WTC11 (cell line): ENCODE measurements at regions not wholly inside any gene's neighbourhood (a gene's known extent, or its start where the extent isn't known, plus 50 kb on each side); places are given as distances from the start of the nearest gene placed in this dataset.

Experiments
- ATAC-seq: fragments of 200-7000 bp; cut with Tn5 transposase; 2 replicates; pipeline ENCODE4 v1.10.0; 2021; ENCODE audit warnings: mild to moderate bottlenecking, moderate library complexity
- CTCF ChIA-PET: fragments of 300-600 bp; sonication (Branson Sonifier 250); formaldehyde crosslinking; loops from one replicate; lab custom pipeline; 2021; ENCODE audit warnings: antibody characterized with exemption; lab: Charles Lee
- POLR2A ChIA-PET: fragments of 350-600 bp; sonication (Branson Sonifier 250); formaldehyde crosslinking; loops from one replicate; lab custom pipeline; 2021; ENCODE audit warnings: antibody characterized with exemption; lab: Charles Lee
- DNase-seq: peaks from one replicate; pipeline ENCODE4 v3.0.0; 2021; ENCODE audit warnings: low spot score
- H3K27ac Mint-ChIP-seq: 2 replicates; pipeline ENCODE4 v1.8.0; 2021; ENCODE audit warnings: mixed read lengths
- H3K27me3 Mint-ChIP-seq: 2 replicates; pipeline ENCODE4 v1.8.0; 2021; ENCODE audit warnings: low read depth, mild to moderate bottlenecking, moderate library complexity, mixed read lengths
- H3K36me3 Mint-ChIP-seq: 2 replicates; pipeline ENCODE4 v1.8.0; 2021; ENCODE audit warnings: mixed read lengths
- H3K4me1 Mint-ChIP-seq: 2 replicates; pipeline ENCODE4 v1.8.0; 2022; ENCODE audit warnings: mixed read lengths
- H3K4me3 Mint-ChIP-seq: 2 replicates; pipeline ENCODE4 v1.8.0; 2021; ENCODE audit warnings: mild to moderate bottlenecking, moderate library complexity, mixed read lengths
- H3K9me3 Mint-ChIP-seq: 2 replicates; pipeline ENCODE4 v1.8.0; 2021; ENCODE audit warnings: mixed read lengths
- ESRRA ChIP-seq: sonication (generic); formaldehyde crosslinking; IDR thresholded peaks from 2 replicates; pipeline ENCODE4 v1.8.1; 2022; ENCODE audit warnings: mild to moderate bottlenecking, missing genetic modification reagents, borderline replicate concordance
- FOXP1 ChIP-seq: sonication (generic); formaldehyde crosslinking; IDR thresholded peaks from 2 replicates; pipeline ENCODE4 v1.8.0; 2022; ENCODE audit warnings: missing genetic modification reagents, mild to moderate bottlenecking, moderate library complexity, borderline replicate concordance
- MYBL2 ChIP-seq: sonication (generic); formaldehyde crosslinking; IDR thresholded peaks from 2 replicates; pipeline ENCODE4 v1.8.1; 2023; ENCODE audit warnings: mild to moderate bottlenecking, moderate library complexity, missing genetic modification reagents
- NFYB ChIP-seq: sonication (generic); formaldehyde crosslinking; conservative IDR thresholded peaks from 2 replicates; pipeline ENCODE4 v1.8.0; 2022; ENCODE audit warnings: low read depth, missing genetic modification reagents
- SOX15 ChIP-seq: fragments of 250-450 bp; sonication (Bioruptor Pico); IDR thresholded peaks from 2 replicates; pipeline ENCODE4 v1.9.0; 2021; ENCODE audit warnings: mild to moderate bottlenecking
- TEAD1 ChIP-seq: sonication (generic); formaldehyde crosslinking; IDR thresholded peaks from 2 replicates; pipeline ENCODE4 v1.8.0; 2022; ENCODE audit warnings: mild to moderate bottlenecking, missing genetic modification reagents
- ZNF219 ChIP-seq: sonication (generic); formaldehyde crosslinking; IDR thresholded peaks from 2 replicates; pipeline ENCODE4 v1.8.0; 2023; ENCODE audit warnings: missing genetic modification reagents, mild to moderate bottlenecking, borderline replicate concordance
- ZNF423 ChIP-seq: fragments of 250-450 bp; sonication (Bioruptor Pico); IDR thresholded peaks from 2 replicates; pipeline ENCODE4 v2.1.2; 2022; ENCODE audit warnings: mild to moderate bottlenecking, moderate library complexity
- TF ChIP-seq, protein P1 (sequence below): fragments of 250-450 bp; sonication (Bioruptor Pico); conservative IDR thresholded peaks from 2 replicates; pipeline ENCODE4 v1.9.0; 2021; ENCODE audit warnings: mild to moderate bottlenecking
- TF ChIP-seq, protein P2 (sequence below): sonication (generic); formaldehyde crosslinking; IDR thresholded peaks from 2 replicates; pipeline ENCODE4 v1.8.1; 2023; ENCODE audit warnings: mild to moderate bottlenecking, missing genetic modification reagents, moderate library complexity
- TF ChIP-seq, protein P3 (sequence below): sonication (generic); formaldehyde crosslinking; conservative IDR thresholded peaks from 2 replicates; pipeline ENCODE4 v1.8.1; 2023; ENCODE audit warnings: mild to moderate bottlenecking, low read depth, missing genetic modification reagents, moderate library complexity
- TF ChIP-seq, protein P4 (sequence below): sonication (generic); formaldehyde crosslinking; IDR thresholded peaks from 2 replicates; pipeline ENCODE4 v1.8.1; 2023; ENCODE audit warnings: mild to moderate bottlenecking, missing genetic modification reagents
- TF ChIP-seq, protein P5 (sequence below): sonication (generic); formaldehyde crosslinking; IDR thresholded peaks from 2 replicates; pipeline ENCODE4 v1.8.1; 2023; ENCODE audit warnings: mild to moderate bottlenecking, missing genetic modification reagents
- TF ChIP-seq, protein P6 (sequence below): sonication (generic); formaldehyde crosslinking; IDR thresholded peaks from 2 replicates; pipeline ENCODE4 v1.8.1; 2023; ENCODE audit warnings: mild to moderate bottlenecking, moderate library complexity, missing genetic modification reagents
- TF ChIP-seq, protein P7 (sequence below): sonication (generic); formaldehyde crosslinking; IDR thresholded peaks from 2 replicates; pipeline ENCODE4 v1.8.0; 2022; ENCODE audit warnings: mild to moderate bottlenecking, missing genetic modification reagents

DNA sequence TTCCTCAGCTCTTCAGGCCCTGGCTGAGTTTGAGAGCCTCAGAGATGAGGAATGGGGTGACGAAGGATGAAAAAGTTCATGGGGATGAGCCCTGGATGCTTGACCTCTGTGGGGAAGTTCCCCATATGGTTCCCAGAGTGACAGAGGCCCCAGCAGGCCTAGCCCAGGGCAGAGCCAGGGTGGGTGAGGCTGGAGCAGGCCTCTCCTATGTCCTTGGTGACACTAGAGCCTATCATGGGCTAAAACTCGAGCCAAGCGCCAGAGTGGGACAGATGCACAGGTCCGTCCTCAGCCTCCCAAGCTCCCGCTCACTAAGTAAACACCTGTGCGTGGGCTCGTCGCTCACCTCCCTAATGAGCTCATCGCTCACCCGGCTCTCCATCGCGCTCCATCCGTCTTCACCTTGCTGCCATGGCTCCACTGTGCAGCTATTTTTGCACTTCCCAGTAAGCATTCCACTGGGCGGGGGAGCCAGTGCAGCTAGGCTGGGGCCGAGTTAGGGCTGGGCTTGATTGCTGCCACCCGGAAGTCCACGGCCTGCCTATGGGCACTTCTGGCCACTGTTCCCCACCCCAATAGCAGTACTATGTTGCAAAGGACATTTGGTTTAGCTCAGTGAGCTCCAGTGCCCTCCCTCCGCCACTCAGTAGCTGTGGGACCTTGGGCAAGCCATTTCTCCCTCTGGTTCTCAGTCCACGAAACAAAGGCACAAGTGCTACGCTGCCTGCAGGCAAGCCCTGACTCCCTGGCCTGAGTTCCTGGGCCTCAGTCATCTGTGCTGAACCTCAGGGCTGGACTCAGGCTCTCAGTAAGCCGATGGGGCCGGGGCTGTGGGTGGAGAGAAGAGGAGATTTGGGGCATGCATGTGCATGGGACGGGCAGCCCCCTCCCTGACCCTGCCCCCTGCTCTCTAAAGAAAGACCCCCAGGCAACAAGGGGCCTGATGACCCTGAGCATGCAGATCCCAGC lies 117.3 kb upstream of the PCBD1 start:
- H3K27ac Mint-ChIP-seq, result no peak overlapping the region
- H3K36me3 Mint-ChIP-seq, result no peaks in the 10 kb centered on the region
- CTCF ChIA-PET, result interaction anchor here (1.0 kb wide), 1 partner anchor 102 kb away, joined by 3 read pairs; no protein-coding TSS in a partner anchor
- no peak for TF ChIP-seq ZNF219 (CRISPR knock-in tag)
- TF ChIP-seq, protein P1, sequence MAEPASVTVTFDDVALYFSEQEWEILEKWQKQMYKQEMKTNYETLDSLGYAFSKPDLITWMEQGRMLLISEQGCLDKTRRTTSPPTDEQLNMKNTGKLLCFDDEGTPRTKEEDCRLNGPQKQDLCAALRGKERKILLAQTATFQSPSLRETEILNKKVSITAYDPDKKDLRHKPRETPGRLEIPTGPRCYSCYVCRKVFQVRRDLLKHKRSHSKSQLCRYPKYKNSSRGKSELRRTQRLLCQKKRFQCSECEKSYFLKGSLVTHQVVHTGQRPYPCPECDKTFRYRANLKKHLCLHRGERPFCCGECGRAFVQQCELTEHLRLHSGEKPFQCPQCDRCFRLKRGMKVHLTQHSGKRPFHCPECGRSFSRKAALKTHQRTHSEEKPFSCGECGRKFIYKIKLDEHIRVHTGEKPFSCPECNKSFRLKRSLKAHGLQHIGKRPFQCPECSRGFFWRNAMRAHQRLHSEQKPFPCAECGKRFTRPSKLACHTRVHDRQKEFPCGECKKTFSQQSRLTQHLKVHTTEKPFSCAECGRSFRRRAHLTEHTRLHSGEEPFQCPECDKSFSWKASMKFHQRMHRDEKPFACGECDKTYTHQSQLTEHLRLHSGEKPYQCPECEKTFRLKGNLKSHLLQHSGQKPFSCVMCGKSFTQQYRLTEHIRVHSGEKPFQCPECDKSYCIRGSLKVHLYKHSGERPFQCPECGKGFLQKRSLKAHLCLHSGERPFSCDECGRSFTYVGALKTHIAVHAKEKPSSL (CRISPR knock-in tag), result no peak
- no peaks in the 10 kb centered on the region; the same call in 1 of the 2 replicates for H3K27me3 Mint-ChIP-seq
- peaks cover 2% of the 10 kb centered on the region for H3K9me3 Mint-ChIP-seq
- no peak overlapping the region for H3K4me3 Mint-ChIP-seq
- POLR2A ChIA-PET, result no interaction called here
- DNase-seq (no peak), ATAC-seq (no peak)
- H3K4me1 Mint-ChIP-seq, result peaks cover 8% of the 10 kb centered on the region

DNA sequence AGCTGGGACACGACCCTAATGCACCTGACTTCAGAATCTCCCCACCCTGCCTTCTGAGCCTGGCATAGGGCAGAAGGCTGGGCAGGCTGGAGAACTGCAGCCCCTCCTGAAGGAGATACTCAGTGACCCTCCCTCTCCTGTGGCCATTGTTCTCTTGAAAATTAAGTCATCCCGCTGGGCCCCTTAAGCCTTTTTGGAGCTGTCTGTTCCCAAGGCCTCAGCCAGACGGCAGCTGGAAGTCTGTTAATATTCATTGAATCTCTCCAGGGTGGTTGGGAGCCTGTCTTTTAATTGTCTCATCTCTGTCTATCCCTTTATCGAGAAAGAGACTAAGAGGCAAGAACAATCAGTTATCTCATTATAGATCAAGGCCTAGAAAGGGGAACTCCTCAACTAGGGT lies 118.1 kb upstream of the PCBD1 start:
- Mint-ChIP-seq H3K36me3 (no peaks in the 10 kb centered on the region), H3K9me3 (no peaks in the 10 kb centered on the region), H3K4me1 (peaks cover 12% of the 10 kb centered on the region), H3K27me3 (no peaks in the 10 kb centered on the region), H3K4me3 (no peak overlapping the region), H3K27ac (no peak overlapping the region)
- TF ChIP-seq, protein P2, sequence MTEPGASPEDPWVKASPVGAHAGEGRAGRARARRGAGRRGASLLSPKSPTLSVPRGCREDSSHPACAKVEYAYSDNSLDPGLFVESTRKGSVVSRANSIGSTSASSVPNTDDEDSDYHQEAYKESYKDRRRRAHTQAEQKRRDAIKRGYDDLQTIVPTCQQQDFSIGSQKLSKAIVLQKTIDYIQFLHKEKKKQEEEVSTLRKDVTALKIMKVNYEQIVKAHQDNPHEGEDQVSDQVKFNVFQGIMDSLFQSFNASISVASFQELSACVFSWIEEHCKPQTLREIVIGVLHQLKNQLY (CRISPR knock-in tag), result no peak
- TF ChIP-seq, protein P3, sequence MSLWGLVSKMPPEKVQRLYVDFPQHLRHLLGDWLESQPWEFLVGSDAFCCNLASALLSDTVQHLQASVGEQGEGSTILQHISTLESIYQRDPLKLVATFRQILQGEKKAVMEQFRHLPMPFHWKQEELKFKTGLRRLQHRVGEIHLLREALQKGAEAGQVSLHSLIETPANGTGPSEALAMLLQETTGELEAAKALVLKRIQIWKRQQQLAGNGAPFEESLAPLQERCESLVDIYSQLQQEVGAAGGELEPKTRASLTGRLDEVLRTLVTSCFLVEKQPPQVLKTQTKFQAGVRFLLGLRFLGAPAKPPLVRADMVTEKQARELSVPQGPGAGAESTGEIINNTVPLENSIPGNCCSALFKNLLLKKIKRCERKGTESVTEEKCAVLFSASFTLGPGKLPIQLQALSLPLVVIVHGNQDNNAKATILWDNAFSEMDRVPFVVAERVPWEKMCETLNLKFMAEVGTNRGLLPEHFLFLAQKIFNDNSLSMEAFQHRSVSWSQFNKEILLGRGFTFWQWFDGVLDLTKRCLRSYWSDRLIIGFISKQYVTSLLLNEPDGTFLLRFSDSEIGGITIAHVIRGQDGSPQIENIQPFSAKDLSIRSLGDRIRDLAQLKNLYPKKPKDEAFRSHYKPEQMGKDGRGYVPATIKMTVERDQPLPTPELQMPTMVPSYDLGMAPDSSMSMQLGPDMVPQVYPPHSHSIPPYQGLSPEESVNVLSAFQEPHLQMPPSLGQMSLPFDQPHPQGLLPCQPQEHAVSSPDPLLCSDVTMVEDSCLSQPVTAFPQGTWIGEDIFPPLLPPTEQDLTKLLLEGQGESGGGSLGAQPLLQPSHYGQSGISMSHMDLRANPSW (CRISPR knock-in tag), result no peak
- TF ChIP-seq ZNF423 (CRISPR knock-in tag) (peak; percentile 78), SOX15 (CRISPR knock-in tag) (no peak)
- CTCF ChIA-PET, result interaction anchor here (1.0 kb wide), 1 partner anchor 103 kb away, joined by 3 read pairs; no protein-coding TSS in a partner anchor
- ATAC-seq, result peak; percentile 67
- DNase-seq, result no peak
- POLR2A ChIA-PET, result no interaction called here

DNA sequence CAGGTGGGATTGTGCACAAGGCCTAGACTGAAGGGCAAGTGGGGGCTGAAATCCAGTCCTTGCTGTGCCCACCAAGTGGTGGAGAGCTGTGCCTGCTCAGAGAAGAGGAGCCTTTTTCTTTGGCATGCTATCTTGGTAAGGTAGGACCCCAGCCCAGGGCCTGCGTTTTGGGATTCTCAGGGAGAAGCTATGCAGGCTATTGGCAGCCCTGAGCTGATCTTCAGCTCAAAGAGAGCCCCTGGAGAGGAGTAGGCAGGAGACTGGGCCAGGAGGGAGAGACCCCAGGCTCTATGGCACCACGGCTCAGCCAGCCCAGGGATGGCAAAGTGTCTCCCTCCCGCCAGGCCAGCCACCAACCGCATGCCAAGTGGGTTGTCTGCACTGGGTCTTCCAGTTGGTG lies 119.2 kb upstream of the PCBD1 start:
- Mint-ChIP-seq H3K27me3 (no peaks in the 10 kb centered on the region), H3K27ac (no peak overlapping the region), H3K36me3 (no peaks in the 10 kb centered on the region), H3K9me3 (no peaks in the 10 kb centered on the region), H3K4me1 (peaks cover 12% of the 10 kb centered on the region), H3K4me3 (no peak overlapping the region)
- ATAC-seq (no peak), DNase-seq (no peak)
- ChIA-PET CTCF (interaction anchor here (1.0 kb wide), 1 partner anchor 104 kb away, joined by 3 read pairs; no protein-coding TSS in a partner anchor), POLR2A (no interaction called here)
- TF ChIP-seq TEAD1 (CRISPR knock-in tag) (no peak), NFYB (CRISPR knock-in tag) (no peak), MYBL2 (CRISPR knock-in tag) (no peak), ZNF219 (CRISPR knock-in tag) (no peak), ESRRA (CRISPR knock-in tag) (no peak), SOX15 (CRISPR knock-in tag) (no peak), FOXP1 (CRISPR knock-in tag) (no peak)
- TF ChIP-seq, protein P4, sequence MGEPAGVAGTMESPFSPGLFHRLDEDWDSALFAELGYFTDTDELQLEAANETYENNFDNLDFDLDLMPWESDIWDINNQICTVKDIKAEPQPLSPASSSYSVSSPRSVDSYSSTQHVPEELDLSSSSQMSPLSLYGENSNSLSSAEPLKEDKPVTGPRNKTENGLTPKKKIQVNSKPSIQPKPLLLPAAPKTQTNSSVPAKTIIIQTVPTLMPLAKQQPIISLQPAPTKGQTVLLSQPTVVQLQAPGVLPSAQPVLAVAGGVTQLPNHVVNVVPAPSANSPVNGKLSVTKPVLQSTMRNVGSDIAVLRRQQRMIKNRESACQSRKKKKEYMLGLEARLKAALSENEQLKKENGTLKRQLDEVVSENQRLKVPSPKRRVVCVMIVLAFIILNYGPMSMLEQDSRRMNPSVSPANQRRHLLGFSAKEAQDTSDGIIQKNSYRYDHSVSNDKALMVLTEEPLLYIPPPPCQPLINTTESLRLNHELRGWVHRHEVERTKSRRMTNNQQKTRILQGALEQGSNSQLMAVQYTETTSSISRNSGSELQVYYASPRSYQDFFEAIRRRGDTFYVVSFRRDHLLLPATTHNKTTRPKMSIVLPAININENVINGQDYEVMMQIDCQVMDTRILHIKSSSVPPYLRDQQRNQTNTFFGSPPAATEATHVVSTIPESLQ (CRISPR knock-in tag), result no peak
- TF ChIP-seq, protein P5, sequence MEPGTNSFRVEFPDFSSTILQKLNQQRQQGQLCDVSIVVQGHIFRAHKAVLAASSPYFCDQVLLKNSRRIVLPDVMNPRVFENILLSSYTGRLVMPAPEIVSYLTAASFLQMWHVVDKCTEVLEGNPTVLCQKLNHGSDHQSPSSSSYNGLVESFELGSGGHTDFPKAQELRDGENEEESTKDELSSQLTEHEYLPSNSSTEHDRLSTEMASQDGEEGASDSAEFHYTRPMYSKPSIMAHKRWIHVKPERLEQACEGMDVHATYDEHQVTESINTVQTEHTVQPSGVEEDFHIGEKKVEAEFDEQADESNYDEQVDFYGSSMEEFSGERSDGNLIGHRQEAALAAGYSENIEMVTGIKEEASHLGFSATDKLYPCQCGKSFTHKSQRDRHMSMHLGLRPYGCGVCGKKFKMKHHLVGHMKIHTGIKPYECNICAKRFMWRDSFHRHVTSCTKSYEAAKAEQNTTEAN, result no peak
- TF ChIP-seq, protein P6, sequence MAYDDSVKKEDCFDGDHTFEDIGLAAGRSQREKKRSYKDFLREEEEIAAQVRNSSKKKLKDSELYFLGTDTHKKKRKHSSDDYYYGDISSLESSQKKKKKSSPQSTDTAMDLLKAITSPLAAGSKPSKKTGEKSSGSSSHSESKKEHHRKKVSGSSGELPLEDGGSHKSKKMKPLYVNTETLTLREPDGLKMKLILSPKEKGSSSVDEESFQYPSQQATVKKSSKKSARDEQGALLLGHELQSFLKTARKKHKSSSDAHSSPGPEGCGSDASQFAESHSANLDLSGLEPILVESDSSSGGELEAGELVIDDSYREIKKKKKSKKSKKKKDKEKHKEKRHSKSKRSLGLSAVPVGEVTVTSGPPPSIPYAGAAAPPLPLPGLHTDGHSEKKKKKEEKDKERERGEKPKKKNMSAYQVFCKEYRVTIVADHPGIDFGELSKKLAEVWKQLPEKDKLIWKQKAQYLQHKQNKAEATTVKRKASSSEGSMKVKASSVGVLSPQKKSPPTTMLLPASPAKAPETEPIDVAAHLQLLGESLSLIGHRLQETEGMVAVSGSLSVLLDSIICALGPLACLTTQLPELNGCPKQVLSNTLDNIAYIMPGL, result no peak
- TF ChIP-seq, protein P7, sequence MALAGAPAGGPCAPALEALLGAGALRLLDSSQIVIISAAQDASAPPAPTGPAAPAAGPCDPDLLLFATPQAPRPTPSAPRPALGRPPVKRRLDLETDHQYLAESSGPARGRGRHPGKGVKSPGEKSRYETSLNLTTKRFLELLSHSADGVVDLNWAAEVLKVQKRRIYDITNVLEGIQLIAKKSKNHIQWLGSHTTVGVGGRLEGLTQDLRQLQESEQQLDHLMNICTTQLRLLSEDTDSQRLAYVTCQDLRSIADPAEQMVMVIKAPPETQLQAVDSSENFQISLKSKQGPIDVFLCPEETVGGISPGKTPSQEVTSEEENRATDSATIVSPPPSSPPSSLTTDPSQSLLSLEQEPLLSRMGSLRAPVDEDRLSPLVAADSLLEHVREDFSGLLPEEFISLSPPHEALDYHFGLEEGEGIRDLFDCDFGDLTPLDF (CRISPR knock-in tag), result no peak
